GM23338 (cell line): ENCODE measurements at regions not wholly inside any gene's neighbourhood (a gene's known extent, or its start where the extent isn't known, plus 50 kb on each side); places are given as distances from the start of the nearest gene placed in this dataset.

Experiments used
- ATAC-seq: fragments of 200-7000 bp; cut with Tn5 transposase; 3 replicates; pipeline ENCODE4 v1.9.1; 2020
- DNase-seq: peaks from one replicate; pipeline ENCODE4 v3.0.0-alpha.2; 2015; ENCODE audit warnings: low spot score
- H2AFZ ChIP-seq: fragments of 200-600 bp; sonication (generic); 2 replicates; pipeline ENCODE4 v1.8.0; 2016; ENCODE audit warnings: antibody characterized with exemption, mild to moderate bottlenecking, moderate library complexity
- H3F3A ChIP-seq: fragments of 200-600 bp; sonication (generic); replicated peaks from 2 replicates; pipeline ENCODE4 v1.8.0; 2017; ENCODE audit warnings: antibody characterized with exemption, mixed run types, low read depth
- H3K27ac ChIP-seq: fragments of 200-600 bp; sonication (generic); 2 replicates; pipeline ENCODE4 v1.6.1; 2016; ENCODE audit warnings: low read depth
- H3K27me3 ChIP-seq: fragments of 200-600 bp; sonication (generic); 2 replicates; pipeline ENCODE4 v1.8.0; 2016; ENCODE audit warnings: mild to moderate bottlenecking, mixed run types, moderate library complexity; ENCODE audit not compliant: insufficient read depth
- H3K36me3 ChIP-seq: fragments of 200-600 bp; sonication (generic); 2 replicates; pipeline ENCODE4 v1.8.0; 2016; ENCODE audit warnings: mild to moderate bottlenecking; ENCODE audit not compliant: insufficient read depth
- H3K4me1 ChIP-seq: fragments of 200-600 bp; sonication (generic); 2 replicates; pipeline ENCODE4 v1.8.0; 2016; ENCODE audit warnings: mild to moderate bottlenecking, moderate library complexity; ENCODE audit not compliant: insufficient read depth
- H3K4me2 ChIP-seq: fragments of 200-600 bp; sonication (generic); 2 replicates; pipeline ENCODE4 v1.7.1; 2017; ENCODE audit warnings: mixed run types
- H3K4me3 ChIP-seq: fragments of 200-600 bp; sonication (generic); 2 replicates; pipeline ENCODE4 v1.6.1; 2016; ENCODE audit warnings: mixed run types
- H3K79me2 ChIP-seq: fragments of 200-600 bp; sonication (generic); replicated peaks from 2 replicates; pipeline ENCODE4 v1.8.0; 2017; ENCODE audit warnings: mild to moderate bottlenecking; ENCODE audit not compliant: insufficient read depth
- H3K9me2 ChIP-seq: fragments of 200-600 bp; sonication (generic); 2 replicates; pipeline ENCODE4 v1.8.0; 2017; ENCODE audit not compliant: insufficient read depth
- H4K20me1 ChIP-seq: fragments of 200-600 bp; sonication (generic); replicated peaks from 2 replicates; pipeline ENCODE4 v1.8.0; 2017; ENCODE audit warnings: mild to moderate bottlenecking; ENCODE audit not compliant: insufficient read depth
- H3K27ac Mint-ChIP-seq: 2 replicates; pipeline ENCODE4 v1.8.0; 2020; ENCODE audit warnings: inconsistent platforms, mild to moderate bottlenecking, moderate library complexity, mixed read lengths
- H3K27me3 Mint-ChIP-seq: 3 replicates; pipeline ENCODE4 v1.8.0; 2022; ENCODE audit warnings: low read depth, mild to moderate bottlenecking, moderate library complexity, mixed read lengths, inconsistent platforms; ENCODE audit not compliant: insufficient read depth, poor library complexity
- H3K36me3 Mint-ChIP-seq: 3 replicates; pipeline ENCODE4 v1.8.0; 2021; ENCODE audit warnings: low read depth, mild to moderate bottlenecking, inconsistent platforms, moderate library complexity, mixed read lengths
- H3K4me1 Mint-ChIP-seq: 3 replicates; pipeline ENCODE4 v1.8.0; 2020; ENCODE audit warnings: mild to moderate bottlenecking, inconsistent platforms, mixed read lengths
- H3K4me3 Mint-ChIP-seq: 3 replicates; pipeline ENCODE4 v1.8.0; 2021; ENCODE audit warnings: moderate library complexity, mild to moderate bottlenecking, inconsistent platforms, mixed read lengths
- H3K9me3 Mint-ChIP-seq: 3 replicates; pipeline ENCODE4 v1.8.0; 2020; ENCODE audit warnings: moderate library complexity, mild to moderate bottlenecking, inconsistent platforms, mixed read lengths
- CREB1 ChIP-seq: fragments of 250-450 bp; sonication (Bioruptor Pico); IDR thresholded peaks from 2 replicates; pipeline ENCODE4 v1.5.0; 2020; ENCODE audit warnings: low read depth, mild to moderate bottlenecking, moderate library complexity
- CTCF ChIP-seq, 2 experiments: fragments of 200-600 bp in 1 of 2; sonication (generic) in 1 of 2; conservative IDR thresholded peaks; 2 replicates each; pipeline versions ENCODE4 v1.5.1 to v1.6.1; 2016 to 2017; ENCODE audit warnings: antibody characterized with exemption in 2 of 2, low read depth in 2 of 2, mild to moderate bottlenecking in 2 of 2, moderate library complexity in 1 of 2
- EZH2 ChIP-seq: fragments of 200-600 bp; sonication (generic); IDR thresholded peaks from one replicate; pipeline ENCODE4 v1.8.0; 2017; ENCODE audit warnings: antibody characterized with exemption, mild to moderate bottlenecking, low read depth; ENCODE audit not compliant: unreplicated experiment
- JUNB ChIP-seq: IDR thresholded peaks from one replicate; pipeline ENCODE4 v1.6.1; 2016; ENCODE audit warnings: antibody characterized with exemption; ENCODE audit not compliant: unreplicated experiment
- POLR2AphosphoS5 ChIP-seq: IDR thresholded peaks from 2 replicates; pipeline ENCODE4 v1.6.1; 2016; ENCODE audit warnings: antibody characterized with exemption, low read depth
- STAT1 ChIP-seq: IDR thresholded peaks from one replicate; pipeline ENCODE4 v1.6.1; 2016; ENCODE audit warnings: antibody characterized with exemption; ENCODE audit not compliant: unreplicated experiment
- ZNF331 ChIP-seq: fragments of 250-450 bp; sonication (Bioruptor Pico); IDR thresholded peaks from 2 replicates; pipeline ENCODE4 v1.5.0; 2020; ENCODE audit warnings: low read depth, mild to moderate bottlenecking, moderate library complexity
- ZNF462 ChIP-seq: fragments of 250-450 bp; sonication (Bioruptor Pico); IDR thresholded peaks from 2 replicates; pipeline ENCODE4 v1.5.0; 2020; ENCODE audit warnings: mild to moderate bottlenecking, moderate library complexity

- H3K4me1 Mint-ChIP-seq = peaks cover 2% of the 10 kb centered on the region
These were observed 312.3 kb upstream of the ZNF32 start for GRCh38 chr10:43960981-43961380.

More at GRCh38 chr10:43960981-43961380, 312.3 kb upstream of the ZNF32 start:
- H3K79me2 ChIP-seq = no peaks in the 10 kb centered on the region
- no peak overlapping the region for H3K27ac ChIP-seq
- no peaks in the 10 kb centered on the region; the same call in none of the 2 replicates for H3K9me2 ChIP-seq
- H3K4me3 ChIP-seq = no peak overlapping the region
- ATAC-seq = no peak
- H3K27me3 ChIP-seq = no peaks in the 10 kb centered on the region
- H3K9me3 Mint-ChIP-seq = no peaks in the 10 kb centered on the region; the same call in 2 of the 3 replicates
- TF ChIP-seq ZNF331 (no peak), CREB1 (CRISPR knock-in tag) (no peak), ZNF462 (no peak), POLR2AphosphoS5 (no peak), STAT1 (no peak), JUNB (no peak), EZH2 (no peak), CTCF (conservative IDR thresholded peaks at IDR 0.05; ENCODE audit: low read depth in 2 of 2) (no peak)
- no peak overlapping the region for H3K27ac Mint-ChIP-seq
- no peak overlapping the region for H3K4me2 ChIP-seq
- H3K27me3 Mint-ChIP-seq = peaks cover 6% of the 10 kb centered on the region
- H3K4me1 ChIP-seq = no peaks in the 10 kb centered on the region
- no peaks in the 10 kb centered on the region for H3F3A ChIP-seq
- H3K4me3 Mint-ChIP-seq = no peak overlapping the region
- H4K20me1 ChIP-seq = no peaks in the 10 kb centered on the region
- DNase-seq = no peak
- no peaks in the 10 kb centered on the region for H3K36me3 Mint-ChIP-seq
- no peaks in the 10 kb centered on the region for H3K36me3 ChIP-seq
- no peak overlapping the region for H2AFZ ChIP-seq
